ENCODE measurements at regions not wholly inside any gene's neighbourhood (a gene's known extent, or its start where the extent isn't known, plus 50 kb on each side); places are given as distances from the start of the nearest gene placed in this dataset.

- TF ChIP-seq CTCF (IDR thresholded peaks at IDR 0.05; ENCODE audit: low read depth, low read length): no peak
- peak in 1 of 2 donors; percentile 29 for DNase-seq (ENCODE audit: low read depth in 2 of 2)
- no peak overlapping the region for H3K4me3 ChIP-seq (replicated peaks in 1 of 2; ENCODE audit: low read depth in 2 of 2, low read length in 2 of 2)
Measured at GRCh38 chr9:95807326-95807947, 68.1 kb upstream of the ERCC6L2 start.

DNA sequence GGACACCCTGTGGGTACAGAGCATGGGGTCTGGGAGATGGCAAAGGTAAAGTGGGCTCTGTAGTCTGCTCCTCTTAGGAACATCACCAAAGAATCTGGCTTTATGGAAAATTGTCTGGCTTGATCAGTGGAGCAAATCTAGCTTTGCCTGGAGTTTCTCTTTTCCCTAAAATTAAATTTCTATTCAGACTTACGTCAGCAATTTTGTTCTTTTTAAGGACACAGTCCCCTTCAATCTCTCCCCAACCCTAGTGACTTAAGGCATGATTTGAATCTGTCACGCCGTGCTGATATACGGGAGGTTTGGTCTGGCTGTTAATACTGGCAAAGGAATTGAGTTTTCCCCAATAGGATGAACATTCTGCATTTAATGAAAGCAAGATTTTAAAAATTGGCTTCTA, 72.3 kb upstream of the ERCC6L2 start:
- DNase-seq (ENCODE audit: low read depth in 2 of 2): no peak
- no peak for TF ChIP-seq CTCF (IDR thresholded peaks at IDR 0.05; ENCODE audit: low read depth, low read length)
- H3K4me3 ChIP-seq (replicated peaks in 1 of 2; ENCODE audit: low read depth in 2 of 2, low read length in 2 of 2): no peak overlapping the region

- H3K4me3 ChIP-seq (replicated peaks in 1 of 2; ENCODE audit: low read depth in 2 of 2, low read length in 2 of 2): no peak overlapping the region
- DNase-seq (ENCODE audit: low read depth in 2 of 2): peak in 1 of 2 donors; percentile 40
- no peak for TF ChIP-seq CTCF (IDR thresholded peaks at IDR 0.05; ENCODE audit: low read depth, low read length)
Measured at GRCh38 chr9:95801797-95802196, 73.7 kb upstream of the ERCC6L2 start.

DNA sequence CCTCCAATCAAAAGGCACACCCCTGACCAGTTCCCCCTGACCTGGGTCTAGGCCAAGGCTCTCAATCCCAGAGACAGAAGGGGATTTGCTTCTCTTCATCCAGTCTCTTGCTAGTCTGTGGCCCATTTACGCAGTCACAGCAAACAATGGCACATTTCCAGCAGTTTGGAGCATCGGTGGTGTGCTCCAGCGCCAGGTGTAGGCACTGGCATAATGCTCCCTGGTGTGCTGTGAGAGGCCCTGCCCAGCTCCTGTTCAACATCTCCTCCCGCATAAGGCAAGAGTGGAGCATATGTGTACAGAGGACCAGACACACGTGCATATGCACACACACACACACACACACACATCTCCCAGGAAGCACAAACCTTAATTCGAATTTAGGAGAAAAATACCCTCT, 79.5 kb upstream of the ERCC6L2 start:
- H3K4me3 ChIP-seq (replicated peaks in 1 of 2; ENCODE audit: low read depth in 2 of 2, low read length in 2 of 2): no peak overlapping the region
- TF ChIP-seq CTCF (IDR thresholded peaks at IDR 0.05; ENCODE audit: low read depth, low read length): no peak
- DNase-seq (ENCODE audit: low read depth in 2 of 2): no peak

DNA sequence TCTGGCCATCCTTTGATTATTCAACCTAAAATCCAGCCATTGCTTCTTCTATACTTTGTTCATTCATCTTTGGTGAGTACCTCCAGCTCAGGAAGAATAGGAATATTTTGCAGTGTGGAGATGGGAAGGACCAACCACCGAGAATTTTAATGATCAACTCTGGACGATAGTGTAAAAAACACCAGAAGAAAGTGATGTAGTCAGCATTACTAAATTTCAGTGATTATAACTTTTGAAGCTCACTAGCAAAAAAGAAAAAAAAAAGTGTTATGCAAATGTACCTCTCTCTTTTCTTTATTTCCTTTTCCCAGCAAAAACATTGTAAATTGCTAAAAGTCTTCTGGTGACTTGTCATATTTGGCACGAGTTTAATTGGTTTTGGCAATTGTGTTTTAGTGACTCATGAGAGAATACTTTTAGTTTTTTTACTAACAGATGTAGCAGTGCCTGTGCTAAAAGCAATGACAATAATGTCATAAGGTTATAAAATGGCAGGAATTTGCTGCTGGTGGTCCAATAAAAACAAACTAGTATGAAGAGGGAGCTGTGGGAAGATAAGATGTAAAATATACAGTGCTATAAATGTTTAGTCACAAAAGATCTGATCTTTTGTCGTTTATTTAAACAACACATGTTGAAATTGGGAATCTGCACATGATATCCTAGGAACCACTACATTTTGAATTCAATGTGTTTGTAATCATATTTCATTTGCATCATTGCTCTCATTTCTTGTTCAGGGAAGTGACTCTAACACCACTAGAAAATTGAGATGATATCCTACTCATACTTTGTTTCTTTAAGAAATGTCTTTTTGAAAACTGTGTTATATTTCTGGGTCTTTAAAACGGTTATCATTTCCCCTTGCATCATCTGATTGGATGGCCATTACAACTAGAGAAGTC, 81.3 kb upstream of the ERCC6L2 start:
- H3K4me3 ChIP-seq (replicated peaks in 1 of 2; ENCODE audit: low read depth in 2 of 2, low read length in 2 of 2): no peak overlapping the region
- TF ChIP-seq CTCF (IDR thresholded peaks at IDR 0.05; ENCODE audit: low read depth, low read length): no peak
- DNase-seq (ENCODE audit: low read depth in 2 of 2): peak; percentile 93 to 97

GRCh38 chr9:95791695-95792094, 83.8 kb upstream of the ERCC6L2 start:
- no peak for TF ChIP-seq CTCF (IDR thresholded peaks at IDR 0.05; ENCODE audit: low read depth, low read length)
- H3K4me3 ChIP-seq (replicated peaks in 1 of 2; ENCODE audit: low read depth in 2 of 2, low read length in 2 of 2): no peak overlapping the region
- no peak for DNase-seq (ENCODE audit: low read depth in 2 of 2)

Data from cardiac fibroblast (primary cell).